AG04449 (cell line): ENCODE measurements at regions not wholly inside any gene's neighbourhood (a gene's known extent, or its start where the extent isn't known, plus 50 kb on each side); places are given as distances from the start of the nearest gene placed in this dataset.

ENCODE experiments used
- CTCF ChIA-PET: fragments of 350-600 bp; formaldehyde crosslinking; extraction: SDS; loops from one replicate; lab custom pipeline; 2021; ENCODE audit warnings: antibody characterized with exemption; lab: Yijun Ruan, JAX
- POLR2A ChIA-PET: fragments of 400-600, 350-600 bp; formaldehyde crosslinking; extraction: SDS; loops from one replicate; lab custom pipeline; 2020; ENCODE audit warnings: antibody characterized with exemption, inconsistent platforms; lab: Yijun Ruan, JAX
- DNase-seq: peaks from one replicate; pipeline ENCODE4 v3.0.0-alpha.2; 2010; ENCODE audit warnings: low read depth, low spot score
- H3K4me3 ChIP-seq: 2 replicates; pipeline ENCODE4 v1.5.1; 2011; ENCODE audit warnings: low read depth, mild to moderate bottlenecking, control low read depth, low read length
- TF ChIP-seq, protein P1 (sequence below): IDR thresholded peaks from one replicate; pipeline ENCODE4 v1.5.1; 2011; ENCODE audit warnings: mild to moderate bottlenecking, moderate library complexity, low read length, control low read depth, inconsistent platforms; ENCODE audit not compliant: insufficient read depth; ENCODE audit errors: missing control alignments

DNA sequence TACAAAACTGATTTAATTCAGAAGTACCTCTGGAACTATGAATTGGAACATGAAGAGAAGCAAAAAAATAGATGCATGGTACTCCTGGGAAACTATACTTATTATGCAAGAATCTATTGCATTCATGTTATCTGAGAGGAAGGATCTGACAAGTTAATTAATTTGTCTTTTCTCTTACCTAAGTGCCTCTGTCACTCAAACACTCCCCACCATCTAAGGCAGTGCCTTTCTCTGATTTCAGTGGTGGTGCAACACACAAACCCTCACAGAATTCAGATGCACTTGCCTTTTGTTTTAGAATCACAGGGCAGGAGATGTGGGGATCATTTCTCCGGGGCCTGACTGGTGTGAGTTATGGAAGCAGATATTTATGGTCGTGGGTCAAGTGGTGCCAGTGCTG lies 52.5 kb upstream of the C9orf72 start:
- TF ChIP-seq, protein P1, sequence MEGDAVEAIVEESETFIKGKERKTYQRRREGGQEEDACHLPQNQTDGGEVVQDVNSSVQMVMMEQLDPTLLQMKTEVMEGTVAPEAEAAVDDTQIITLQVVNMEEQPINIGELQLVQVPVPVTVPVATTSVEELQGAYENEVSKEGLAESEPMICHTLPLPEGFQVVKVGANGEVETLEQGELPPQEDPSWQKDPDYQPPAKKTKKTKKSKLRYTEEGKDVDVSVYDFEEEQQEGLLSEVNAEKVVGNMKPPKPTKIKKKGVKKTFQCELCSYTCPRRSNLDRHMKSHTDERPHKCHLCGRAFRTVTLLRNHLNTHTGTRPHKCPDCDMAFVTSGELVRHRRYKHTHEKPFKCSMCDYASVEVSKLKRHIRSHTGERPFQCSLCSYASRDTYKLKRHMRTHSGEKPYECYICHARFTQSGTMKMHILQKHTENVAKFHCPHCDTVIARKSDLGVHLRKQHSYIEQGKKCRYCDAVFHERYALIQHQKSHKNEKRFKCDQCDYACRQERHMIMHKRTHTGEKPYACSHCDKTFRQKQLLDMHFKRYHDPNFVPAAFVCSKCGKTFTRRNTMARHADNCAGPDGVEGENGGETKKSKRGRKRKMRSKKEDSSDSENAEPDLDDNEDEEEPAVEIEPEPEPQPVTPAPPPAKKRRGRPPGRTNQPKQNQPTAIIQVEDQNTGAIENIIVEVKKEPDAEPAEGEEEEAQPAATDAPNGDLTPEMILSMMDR: no peak
- no peak overlapping the region for H3K4me3 ChIP-seq
- ChIA-PET POLR2A (no interaction called here), CTCF (no interaction called here)
- DNase-seq: no peak

DNA sequence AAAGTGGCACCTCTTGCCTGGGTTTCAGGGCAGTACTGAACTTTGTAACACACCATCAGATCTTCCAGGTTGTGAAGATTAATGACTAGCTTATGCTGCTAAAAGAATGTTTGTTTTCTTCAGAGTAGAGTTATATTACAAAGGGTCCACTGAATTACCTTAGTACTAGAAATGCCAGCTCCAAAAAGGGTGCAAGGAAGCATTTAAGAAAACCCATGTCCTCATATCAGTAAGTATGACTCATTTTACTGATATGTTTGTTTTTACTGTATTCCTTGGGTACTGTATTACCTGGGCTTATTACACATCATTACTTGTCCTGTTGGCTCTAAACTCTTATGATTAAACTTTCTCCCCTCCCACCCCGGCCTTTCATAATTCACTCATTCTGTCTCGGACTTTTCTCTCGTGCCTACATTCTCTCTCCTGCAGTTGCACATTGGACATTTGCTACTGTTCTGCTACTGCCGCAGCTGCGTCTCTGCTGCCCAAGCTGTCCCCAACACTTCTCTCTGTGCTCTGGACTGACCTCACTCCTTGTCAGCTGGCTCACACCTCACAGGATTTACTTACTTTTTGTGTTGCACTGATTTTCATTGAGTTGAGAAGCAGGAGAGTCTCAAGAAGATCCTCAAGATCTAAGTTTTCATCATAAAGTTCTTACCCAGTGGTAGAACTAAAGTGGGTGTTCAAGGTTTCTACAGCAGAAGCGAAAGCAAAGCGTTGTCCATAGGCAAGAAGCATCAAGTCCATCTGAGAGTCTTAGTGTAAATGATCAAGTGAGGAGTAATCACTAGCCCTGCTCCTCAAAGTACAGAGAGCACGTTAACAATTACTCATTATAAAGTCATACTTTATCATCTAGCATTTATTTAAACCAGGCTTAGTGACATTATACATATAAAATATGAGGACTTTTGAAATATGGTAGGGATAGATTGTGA lies 53.2 kb upstream of the C9orf72 start:
- CTCF ChIA-PET: no interaction called here
- TF ChIP-seq, protein P1: no peak
- DNase-seq: no peak
- POLR2A ChIA-PET: no interaction called here
- no peak overlapping the region for H3K4me3 ChIP-seq

DNA sequence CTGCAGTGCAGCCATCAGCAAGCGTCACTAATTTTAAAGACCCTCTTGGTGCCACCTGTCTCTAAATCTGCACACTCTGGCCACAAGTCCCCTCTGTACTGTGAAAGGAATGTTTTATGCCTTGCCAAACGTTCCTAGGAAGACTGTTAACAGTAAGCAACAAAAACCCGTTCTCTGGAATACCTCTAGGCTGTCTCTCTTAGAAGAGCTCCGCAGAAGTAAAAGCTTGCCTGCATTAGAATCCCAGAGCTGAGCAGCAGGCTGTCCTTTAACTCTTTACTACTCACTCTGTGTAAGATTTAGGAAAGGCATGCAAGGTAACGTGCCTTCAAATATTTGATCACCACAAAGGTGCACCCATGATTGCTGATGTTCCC lies 53.9 kb upstream of the C9orf72 start:
- TF ChIP-seq, protein P1: no peak
- no peak for DNase-seq
- H3K4me3 ChIP-seq: no peak overlapping the region
- CTCF ChIA-PET: no interaction called here
- POLR2A ChIA-PET: no interaction called here

DNA sequence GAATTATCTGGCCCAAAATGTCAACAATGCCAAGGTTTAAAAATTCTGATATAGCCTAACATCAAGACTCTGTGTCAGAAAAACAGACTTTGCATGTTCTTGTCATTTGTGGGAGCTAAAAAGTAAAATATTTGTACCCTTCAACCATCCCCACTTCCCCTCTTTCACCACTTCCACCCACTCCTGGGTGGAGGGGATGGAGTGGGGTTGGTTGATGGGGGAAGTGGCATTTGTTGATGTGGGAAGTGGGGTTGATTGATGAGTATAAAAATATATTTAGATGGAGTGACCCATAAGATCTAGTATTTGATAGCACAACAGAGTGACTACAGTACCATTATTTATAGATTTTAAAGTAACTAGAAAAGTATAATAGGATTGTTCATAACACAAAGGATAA lies 55.0 kb upstream of the C9orf72 start:
- TF ChIP-seq, protein P1: no peak
- CTCF ChIA-PET: no interaction called here
- H3K4me3 ChIP-seq: no peak overlapping the region
- DNase-seq: no peak
- POLR2A ChIA-PET: no interaction called here

DNA sequence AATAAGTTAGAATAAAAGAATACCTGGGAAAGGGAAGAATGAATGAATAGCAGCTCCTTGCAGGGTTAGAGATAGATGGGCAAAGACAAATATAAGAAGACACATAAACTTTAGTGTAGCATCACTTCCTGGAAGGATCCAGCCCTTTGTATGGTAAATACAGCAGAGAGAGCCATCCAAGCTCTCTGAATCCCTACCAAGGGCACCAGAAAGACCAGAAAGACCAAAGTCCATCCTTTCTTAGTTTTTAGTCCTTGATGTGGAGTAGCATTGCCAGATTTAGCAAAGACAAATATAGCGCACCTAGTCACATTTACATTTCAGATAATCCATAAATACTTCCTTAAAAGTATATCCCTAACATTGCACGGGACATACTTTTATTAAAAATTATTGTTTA lies 56.1 kb upstream of the C9orf72 start:
- DNase-seq: no peak
- POLR2A ChIA-PET: no interaction called here

DNA sequence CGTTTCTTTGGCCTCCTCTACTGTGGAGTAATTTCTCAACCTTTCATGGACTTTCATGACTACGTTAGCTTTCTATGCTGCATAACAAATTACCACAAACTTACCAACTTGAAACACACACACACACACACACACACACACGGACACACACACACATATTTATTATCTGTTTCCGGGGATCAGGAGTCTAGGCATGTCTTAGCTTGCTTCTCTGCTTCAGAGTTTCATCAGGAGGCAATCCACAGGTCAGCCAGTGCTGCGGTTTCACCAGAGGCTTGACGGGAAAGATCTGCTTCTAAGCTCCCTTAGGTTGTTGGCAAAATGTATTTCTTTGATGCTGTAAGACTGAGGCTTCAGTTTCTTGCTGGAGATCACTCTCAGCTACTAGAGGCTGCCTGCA lies 59.0 kb upstream of the C9orf72 start:
- H3K4me3 ChIP-seq: no peak overlapping the region
- ChIA-PET POLR2A (no interaction called here), CTCF (no interaction called here)
- TF ChIP-seq, protein P1: no peak
- no peak for DNase-seq

More for the DNA sequence above, 56.1 kb upstream of the C9orf72 start:
- H3K4me3 ChIP-seq: no peak overlapping the region
- TF ChIP-seq, protein P1: no peak
- CTCF ChIA-PET: no interaction called here
